HEK293 (cell line): ENCODE measurements at regions not wholly inside any gene's neighbourhood (a gene's known extent, or its start where the extent isn't known, plus 50 kb on each side); places are given as distances from the start of the nearest gene placed in this dataset.

ENCODE experiments used
- TCF7L2 ChIP-seq: IDR thresholded peaks from 2 replicates; pipeline ENCODE4 v1.6.1; 2011; ENCODE audit warnings: low read depth, mild to moderate bottlenecking, inconsistent platforms, low read length, moderate library complexity, borderline replicate concordance
- ZNF114 ChIP-seq: fragments of 450-650 bp; formaldehyde crosslinking; IDR thresholded peaks from 2 replicates; pipeline ENCODE4 v1.5.0; 2017; ENCODE audit warnings: missing biosample characterization, missing genetic modification characterization
- ZNF16 ChIP-seq: fragments of 450-650 bp; formaldehyde crosslinking; IDR thresholded peaks from 2 replicates; pipeline ENCODE4 v1.5.1; 2016; ENCODE audit warnings: low read depth, missing biosample characterization, missing genetic modification characterization
- ZNF423 ChIP-seq: fragments of 450-650 bp; formaldehyde crosslinking; IDR thresholded peaks from 2 replicates; pipeline ENCODE4 v1.5.1; 2016; ENCODE audit warnings: missing biosample characterization, missing genetic modification characterization
- ZNF530 ChIP-seq: fragments of 450-650 bp; formaldehyde crosslinking; IDR thresholded peaks from 2 replicates; pipeline ENCODE4 v1.5.1; 2016; ENCODE audit warnings: low read depth, missing biosample characterization, missing genetic modification characterization
- TF ChIP-seq, protein P1 (sequence below): fragments of 450-650 bp; formaldehyde crosslinking; IDR thresholded peaks from 2 replicates; pipeline ENCODE4 v1.5.1; 2016; ENCODE audit warnings: missing biosample characterization, missing genetic modification characterization, low read depth
- TF ChIP-seq, protein P2 (sequence below): fragments of 450-650 bp; formaldehyde crosslinking; IDR thresholded peaks from 2 replicates; pipeline ENCODE4 v1.5.1; 2016; ENCODE audit warnings: missing biosample characterization, missing genetic modification characterization
- TF ChIP-seq, protein P3 (sequence below): fragments of 450-650 bp; formaldehyde crosslinking; IDR thresholded peaks from 2 replicates; pipeline ENCODE4; 2016; ENCODE audit warnings: missing biosample characterization, missing genetic modification characterization
- TF ChIP-seq, protein P4 (sequence below): fragments of 450-650 bp; formaldehyde crosslinking; IDR thresholded peaks from 2 replicates; pipeline ENCODE4 v1.5.1; 2016; ENCODE audit warnings: missing biosample characterization, missing genetic modification characterization

DNA sequence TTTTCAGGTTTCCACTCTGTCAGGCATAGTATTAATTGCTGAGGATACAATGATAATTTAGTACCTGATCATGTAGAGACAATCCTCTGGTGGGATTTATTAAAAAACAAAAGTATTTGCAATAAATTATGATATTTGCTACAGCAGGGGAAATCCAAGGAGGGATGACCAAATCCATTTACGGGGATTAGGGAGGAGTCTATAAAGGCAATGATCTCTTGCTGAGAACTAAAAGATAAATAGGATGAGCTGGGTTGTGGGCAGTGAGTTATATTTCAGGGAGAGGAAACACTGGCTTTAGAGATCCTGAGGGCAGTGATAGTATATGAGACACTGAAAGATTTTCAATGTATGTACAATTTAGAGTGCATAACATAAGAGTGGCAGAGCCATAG is 305.5 kb downstream of the GPR37 start:
- TF ChIP-seq, protein P1, sequence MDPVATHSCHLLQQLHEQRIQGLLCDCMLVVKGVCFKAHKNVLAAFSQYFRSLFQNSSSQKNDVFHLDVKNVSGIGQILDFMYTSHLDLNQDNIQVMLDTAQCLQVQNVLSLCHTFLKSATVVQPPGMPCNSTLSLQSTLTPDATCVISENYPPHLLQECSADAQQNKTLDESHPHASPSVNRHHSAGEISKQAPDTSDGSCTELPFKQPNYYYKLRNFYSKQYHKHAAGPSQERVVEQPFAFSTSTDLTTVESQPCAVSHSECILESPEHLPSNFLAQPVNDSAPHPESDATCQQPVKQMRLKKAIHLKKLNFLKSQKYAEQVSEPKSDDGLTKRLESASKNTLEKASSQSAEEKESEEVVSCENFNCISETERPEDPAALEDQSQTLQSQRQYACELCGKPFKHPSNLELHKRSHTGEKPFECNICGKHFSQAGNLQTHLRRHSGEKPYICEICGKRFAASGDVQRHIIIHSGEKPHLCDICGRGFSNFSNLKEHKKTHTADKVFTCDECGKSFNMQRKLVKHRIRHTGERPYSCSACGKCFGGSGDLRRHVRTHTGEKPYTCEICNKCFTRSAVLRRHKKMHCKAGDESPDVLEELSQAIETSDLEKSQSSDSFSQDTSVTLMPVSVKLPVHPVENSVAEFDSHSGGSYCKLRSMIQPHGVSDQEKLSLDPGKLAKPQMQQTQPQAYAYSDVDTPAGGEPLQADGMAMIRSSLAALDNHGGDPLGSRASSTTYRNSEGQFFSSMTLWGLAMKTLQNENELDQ (tag by site-specific recombination), result no peak
- TF ChIP-seq, protein P2, sequence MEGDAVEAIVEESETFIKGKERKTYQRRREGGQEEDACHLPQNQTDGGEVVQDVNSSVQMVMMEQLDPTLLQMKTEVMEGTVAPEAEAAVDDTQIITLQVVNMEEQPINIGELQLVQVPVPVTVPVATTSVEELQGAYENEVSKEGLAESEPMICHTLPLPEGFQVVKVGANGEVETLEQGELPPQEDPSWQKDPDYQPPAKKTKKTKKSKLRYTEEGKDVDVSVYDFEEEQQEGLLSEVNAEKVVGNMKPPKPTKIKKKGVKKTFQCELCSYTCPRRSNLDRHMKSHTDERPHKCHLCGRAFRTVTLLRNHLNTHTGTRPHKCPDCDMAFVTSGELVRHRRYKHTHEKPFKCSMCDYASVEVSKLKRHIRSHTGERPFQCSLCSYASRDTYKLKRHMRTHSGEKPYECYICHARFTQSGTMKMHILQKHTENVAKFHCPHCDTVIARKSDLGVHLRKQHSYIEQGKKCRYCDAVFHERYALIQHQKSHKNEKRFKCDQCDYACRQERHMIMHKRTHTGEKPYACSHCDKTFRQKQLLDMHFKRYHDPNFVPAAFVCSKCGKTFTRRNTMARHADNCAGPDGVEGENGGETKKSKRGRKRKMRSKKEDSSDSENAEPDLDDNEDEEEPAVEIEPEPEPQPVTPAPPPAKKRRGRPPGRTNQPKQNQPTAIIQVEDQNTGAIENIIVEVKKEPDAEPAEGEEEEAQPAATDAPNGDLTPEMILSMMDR (tag by site-specific recombination), result no peak
- TF ChIP-seq ZNF423 (tag by site-specific recombination), result no peak
- no peak for TF ChIP-seq ZNF114 (tag by site-specific recombination)
- no peak for TF ChIP-seq ZNF16 (tag by site-specific recombination)
- TF ChIP-seq ZNF530 (tag by site-specific recombination), result no peak
- TF ChIP-seq, protein P3, sequence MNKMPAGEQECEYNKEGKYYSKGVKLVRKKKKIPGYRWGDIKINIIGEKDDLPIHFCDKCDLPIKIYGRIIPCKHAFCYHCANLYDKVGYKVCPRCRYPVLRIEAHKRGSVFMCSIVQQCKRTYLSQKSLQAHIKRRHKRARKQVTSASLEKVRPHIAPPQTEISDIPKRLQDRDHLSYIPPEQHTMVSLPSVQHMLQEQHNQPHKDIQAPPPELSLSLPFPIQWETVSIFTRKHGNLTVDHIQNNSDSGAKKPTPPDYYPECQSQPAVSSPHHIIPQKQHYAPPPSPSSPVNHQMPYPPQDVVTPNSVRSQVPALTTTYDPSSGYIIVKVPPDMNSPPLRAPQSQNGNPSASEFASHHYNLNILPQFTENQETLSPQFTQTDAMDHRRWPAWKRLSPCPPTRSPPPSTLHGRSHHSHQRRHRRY, result no peak
- TF ChIP-seq, protein P4, sequence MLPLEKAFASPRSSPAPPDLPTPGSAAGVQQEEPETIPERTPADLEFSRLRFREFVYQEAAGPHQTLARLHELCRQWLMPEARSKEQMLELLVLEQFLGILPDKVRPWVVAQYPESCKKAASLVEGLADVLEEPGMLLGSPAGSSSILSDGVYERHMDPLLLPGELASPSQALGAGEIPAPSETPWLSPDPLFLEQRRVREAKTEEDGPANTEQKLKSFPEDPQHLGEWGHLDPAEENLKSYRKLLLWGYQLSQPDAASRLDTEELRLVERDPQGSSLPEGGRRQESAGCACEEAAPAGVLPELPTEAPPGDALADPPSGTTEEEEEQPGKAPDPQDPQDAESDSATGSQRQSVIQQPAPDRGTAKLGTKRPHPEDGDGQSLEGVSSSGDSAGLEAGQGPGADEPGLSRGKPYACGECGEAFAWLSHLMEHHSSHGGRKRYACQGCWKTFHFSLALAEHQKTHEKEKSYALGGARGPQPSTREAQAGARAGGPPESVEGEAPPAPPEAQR, result no peak
- no peak for TF ChIP-seq TCF7L2
